ENCODE measurements at regions not wholly inside any gene's neighbourhood (a gene's known extent, or its start where the extent isn't known, plus 50 kb on each side); places are given as distances from the start of the nearest gene placed in this dataset.

DNA sequence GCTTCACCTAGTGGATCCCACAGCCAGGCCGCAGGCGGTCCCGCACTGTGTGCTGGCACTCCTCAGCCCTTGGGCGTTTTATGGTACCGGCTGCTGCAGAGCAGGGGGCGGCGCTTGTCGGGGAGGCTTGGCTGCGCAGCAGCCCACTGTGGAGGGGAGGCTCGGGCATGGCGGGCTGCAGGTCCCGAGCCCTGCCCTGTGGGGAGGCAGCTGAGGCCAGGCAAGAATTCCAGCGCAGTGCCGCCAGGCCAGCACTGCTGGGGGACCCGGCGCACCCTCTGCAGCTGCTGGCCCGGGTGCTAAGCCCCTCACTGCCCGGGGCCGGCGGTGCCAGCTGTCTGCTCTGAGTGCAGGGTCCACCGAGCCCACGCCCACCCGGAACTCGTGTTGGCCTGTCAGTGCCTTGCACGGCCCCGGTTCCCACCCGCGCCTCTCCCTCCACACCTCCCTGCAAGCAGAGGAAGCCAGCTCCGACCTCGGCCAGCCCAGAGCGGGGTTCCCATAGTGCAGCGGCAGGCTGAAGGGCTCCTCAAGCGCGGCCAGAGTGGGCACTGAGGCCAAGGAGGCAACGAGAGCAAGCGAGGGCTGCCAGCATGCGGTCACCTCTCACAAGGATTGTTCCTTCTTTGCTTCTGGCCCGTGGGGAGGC, 435.0 kb upstream of the ATP10A start:
- TF ChIP-seq, protein P1, sequence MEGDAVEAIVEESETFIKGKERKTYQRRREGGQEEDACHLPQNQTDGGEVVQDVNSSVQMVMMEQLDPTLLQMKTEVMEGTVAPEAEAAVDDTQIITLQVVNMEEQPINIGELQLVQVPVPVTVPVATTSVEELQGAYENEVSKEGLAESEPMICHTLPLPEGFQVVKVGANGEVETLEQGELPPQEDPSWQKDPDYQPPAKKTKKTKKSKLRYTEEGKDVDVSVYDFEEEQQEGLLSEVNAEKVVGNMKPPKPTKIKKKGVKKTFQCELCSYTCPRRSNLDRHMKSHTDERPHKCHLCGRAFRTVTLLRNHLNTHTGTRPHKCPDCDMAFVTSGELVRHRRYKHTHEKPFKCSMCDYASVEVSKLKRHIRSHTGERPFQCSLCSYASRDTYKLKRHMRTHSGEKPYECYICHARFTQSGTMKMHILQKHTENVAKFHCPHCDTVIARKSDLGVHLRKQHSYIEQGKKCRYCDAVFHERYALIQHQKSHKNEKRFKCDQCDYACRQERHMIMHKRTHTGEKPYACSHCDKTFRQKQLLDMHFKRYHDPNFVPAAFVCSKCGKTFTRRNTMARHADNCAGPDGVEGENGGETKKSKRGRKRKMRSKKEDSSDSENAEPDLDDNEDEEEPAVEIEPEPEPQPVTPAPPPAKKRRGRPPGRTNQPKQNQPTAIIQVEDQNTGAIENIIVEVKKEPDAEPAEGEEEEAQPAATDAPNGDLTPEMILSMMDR (conservative IDR thresholded peaks at IDR 0.05), result no peak
- no peak for TF ChIP-seq EZH2 (IDR thresholded peaks at IDR 0.05; ENCODE audit: low read depth)

Measured in PC-9 (cell line).